ENCODE measurements at regions not wholly inside any gene's neighbourhood (a gene's known extent, or its start where the extent isn't known, plus 50 kb on each side); places are given as distances from the start of the nearest gene placed in this dataset.
"Not testable (repeated sequence)": the region's sequence is repeated elsewhere in the genome, so short reads cannot be mapped to it uniquely, and the experiment has no call there.

DNA sequence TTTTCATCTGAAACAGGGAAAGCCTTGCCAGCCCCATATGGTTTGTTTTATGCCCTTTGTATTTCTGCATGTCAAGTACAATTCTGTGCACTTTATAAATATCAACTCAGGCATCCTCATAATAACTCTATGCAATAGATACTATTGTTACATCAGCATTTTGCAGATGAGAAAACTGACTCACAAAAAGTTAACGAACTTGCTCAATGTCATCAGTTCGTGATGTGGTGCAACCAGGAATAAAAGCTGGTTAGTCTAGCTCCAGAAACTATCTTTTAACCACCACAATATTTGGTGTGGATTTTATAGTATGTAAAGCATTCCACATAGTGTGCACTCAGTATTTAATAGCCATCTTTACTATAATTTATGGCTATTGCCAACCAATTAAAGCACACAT is 134.9 kb downstream of the MRPS30 start:
- no peak for DNase-seq

DNA sequence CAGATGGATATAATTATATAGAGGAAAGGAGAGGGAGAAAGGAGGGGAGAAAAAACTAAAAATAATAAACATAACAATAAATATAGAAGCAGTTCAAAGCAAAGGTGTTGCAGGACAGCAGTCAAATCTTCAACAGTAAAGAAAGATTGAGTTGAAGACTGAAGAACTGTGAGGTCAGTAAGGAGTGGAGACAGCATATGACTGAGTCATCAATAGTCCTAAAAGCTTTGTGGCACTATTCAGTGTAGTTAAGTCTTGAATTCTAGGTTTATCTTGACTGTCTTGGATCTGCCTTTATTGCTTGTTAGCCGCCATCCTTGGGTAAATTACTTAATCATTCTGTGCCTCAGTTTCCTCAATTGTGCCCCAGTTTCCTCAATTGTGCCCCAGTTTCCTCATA is 137.0 kb downstream of the MRPS30 start:
- DNase-seq, result no peak

DNA sequence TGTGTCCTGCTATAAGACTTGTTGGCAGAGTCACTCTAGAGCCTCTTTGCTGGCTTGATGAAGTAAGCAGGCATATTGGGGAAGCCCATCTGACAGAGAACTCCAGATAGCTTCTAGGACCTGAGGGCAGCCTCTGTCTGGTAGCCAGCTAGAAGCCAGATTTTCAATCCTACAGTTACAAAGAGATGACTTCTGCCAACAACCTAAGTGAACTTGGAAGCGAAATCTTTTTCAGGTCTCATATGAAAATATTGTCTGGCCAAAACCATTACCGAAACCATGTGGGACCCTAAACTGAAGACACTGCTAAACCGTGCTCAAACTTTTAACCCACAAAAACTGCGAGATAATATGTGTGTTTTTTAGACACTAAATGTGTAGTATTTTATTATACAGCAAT is 140.9 kb downstream of the MRPS30 start:
- no peak for DNase-seq

DNA sequence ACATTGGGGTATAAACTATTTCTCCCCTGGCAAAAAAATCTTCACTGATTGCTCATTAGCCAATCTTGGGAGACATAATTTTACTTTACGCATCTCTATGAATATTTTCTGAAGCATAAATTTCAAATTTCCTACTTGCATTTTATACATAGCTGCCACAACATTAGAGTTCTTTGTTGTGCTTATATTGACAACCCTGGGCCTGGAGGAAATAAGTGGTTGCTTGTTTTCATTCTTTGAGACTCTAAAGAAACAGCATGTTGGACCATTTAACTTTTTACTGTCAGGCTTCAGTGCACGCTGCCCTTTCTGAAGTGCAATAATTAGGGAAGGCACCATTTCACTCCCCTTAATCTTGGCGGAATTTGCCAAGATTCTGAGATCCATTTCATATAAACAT is 142.6 kb downstream of the MRPS30 start:
- DNase-seq, result no peak

DNA sequence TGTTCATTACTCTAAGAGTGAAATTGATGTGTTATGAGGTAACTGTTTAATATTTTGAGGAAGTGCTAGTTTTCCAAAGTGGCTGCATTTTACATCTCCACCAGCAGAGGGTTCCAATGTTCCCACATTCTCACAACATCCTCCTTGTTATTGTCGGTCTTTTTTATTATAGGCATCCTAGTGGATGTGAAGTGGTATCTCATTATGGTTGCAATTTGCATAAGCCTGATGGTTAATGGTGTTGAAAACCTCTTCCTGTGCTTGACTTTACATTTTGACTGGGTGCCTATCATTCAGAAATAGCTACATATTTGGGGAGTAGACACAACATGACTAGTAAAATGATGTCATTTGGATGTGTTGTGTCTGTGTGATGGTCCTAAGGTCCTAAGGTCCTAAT is 143.6 kb downstream of the MRPS30 start:
- peak; percentile 12 for DNase-seq

DNA sequence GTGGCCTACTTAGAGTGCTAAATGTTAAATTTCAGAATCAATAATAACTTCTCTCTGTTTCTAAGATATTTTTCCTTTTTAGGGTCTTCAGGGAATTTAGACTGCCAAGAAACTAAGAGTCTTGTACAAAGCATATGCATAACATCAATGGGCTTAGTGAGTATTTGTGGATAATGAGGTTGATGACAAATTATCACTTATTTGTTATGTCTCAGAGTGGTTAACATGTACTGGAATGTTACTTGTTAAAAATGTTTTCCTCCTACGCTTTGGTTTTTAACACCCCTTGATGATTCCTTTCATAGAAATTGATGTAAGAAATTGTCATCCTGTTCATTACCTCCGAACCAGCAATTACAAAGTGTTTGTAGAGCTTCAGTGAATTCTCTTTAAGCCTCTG is 144.3 kb downstream of the MRPS30 start:
- DNase-seq, result no peak

DNA sequence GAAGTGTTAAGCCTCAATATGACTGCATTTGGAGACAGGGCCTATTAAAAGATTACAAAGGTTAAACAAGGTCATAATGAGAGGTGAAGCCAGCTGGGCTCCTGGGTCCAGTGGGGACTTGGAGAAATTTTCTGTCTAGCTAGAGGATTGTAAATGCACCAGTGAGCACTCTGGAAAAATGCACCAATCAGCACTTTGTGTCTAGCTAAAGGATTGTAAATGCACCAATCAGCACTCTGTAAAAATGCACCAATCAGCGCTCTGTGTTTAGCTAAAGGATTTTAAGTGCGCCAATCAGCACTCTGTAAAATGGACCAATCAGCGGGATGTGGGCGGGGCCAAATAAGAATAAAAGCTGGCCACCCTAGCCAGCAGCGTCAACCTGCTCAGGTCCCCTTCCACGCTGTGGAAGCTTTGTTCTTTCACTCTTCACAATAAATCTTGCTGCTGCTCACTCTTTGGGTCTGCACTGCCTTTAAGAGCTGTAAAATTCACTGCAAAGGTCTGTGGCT is 150.3 kb downstream of the MRPS30 start:
- DNase-seq, result not testable (repeated sequence)

DNA sequence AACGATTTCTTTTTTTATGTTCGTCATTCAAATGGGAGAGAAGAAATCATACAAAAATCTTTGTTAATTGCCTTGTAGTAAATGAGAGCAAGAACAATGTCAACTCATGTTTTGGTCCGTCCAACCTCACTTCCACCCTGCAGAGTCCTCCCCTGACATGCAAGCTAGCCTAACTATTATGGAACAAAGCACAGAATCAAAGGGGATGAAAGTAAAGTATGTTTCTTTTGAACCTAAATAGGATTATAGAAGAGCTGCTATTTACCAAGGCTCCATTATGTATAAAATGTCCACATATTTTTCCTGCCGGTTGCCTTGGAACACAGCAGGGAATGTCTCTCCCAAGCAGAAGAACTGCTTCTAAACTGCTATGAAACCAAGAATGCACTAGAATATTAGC is 161.1 kb downstream of the MRPS30 start:
- no peak for DNase-seq

DNA sequence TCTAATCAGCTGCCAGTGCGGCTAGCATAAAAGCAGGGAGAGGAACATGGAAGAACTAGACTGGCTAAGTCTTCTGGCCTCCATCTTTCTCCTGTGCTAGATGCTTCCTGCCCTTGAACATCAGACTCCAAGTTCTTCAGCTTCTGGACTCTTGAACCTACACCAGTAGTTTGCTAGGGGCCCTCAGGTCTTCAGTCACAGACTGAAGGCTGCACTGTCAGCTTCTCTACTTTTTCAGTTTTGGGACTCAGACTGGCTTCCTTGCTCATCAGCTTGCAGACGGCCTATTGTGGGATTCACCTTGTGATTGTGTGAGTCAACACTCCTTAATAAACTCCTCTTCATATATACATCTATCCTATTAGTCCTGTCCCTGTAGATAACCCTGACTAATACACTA is 162.2 kb downstream of the MRPS30 start:
- DNase-seq, result not testable (repeated sequence)

DNA sequence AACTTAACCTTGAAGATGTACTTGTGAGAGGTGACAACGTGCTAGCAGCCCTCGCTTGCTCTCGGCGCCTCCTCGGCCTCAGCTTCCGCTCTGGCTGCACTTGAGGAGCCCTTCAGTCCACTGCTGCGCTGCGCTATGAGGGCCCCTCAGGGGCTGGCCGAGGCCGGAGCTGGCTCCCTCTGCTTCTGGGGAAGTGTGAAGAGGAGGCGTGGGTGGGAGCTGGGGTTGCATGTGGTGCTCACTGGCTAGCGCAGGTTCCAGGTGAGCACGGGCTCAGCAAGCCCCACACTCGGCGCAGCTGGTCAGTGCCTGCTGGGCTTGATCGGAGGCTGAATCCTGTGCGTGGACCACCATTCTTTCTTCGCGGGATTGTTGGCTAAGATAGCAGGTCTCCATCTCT is 166.1 kb downstream of the MRPS30 start:
- no peak for DNase-seq

DNA sequence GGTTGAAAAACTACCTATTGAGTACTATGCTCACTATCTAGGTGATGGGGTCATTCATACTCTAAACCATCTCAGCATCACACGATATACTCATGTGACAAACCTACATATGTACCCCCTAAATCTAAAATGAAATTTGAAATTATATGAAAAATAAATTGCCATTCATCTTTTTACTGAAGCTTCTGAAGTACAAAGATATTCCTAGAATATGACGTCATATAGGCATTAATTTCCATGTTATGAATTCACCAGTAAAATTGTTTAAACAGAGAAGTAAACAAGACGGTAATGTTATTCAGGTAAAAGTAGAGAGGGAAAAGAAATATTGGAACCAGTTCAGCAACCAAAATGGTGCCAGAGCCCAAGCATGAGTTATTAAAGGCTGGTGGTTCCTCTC is 173.0 kb downstream of the MRPS30 start:
- DNase-seq, result no peak

DNA sequence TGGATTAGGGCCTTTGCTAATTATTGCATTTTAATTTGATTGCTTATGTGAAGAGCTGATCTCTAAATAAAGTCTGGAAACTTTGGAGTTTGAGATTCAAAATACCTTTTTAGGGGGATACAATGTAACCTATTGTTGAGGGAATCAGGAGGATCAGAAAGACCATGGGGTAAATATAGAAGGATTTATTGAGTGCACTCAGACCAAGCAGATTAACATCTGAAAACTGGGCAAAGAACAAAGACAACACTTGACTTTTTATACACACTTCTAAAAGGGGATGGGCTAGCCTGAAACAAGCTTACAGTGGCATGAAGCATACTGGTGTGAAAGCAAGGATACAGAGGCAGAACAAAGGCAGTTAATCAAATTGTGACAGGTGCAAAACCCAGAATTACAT is 174.3 kb downstream of the MRPS30 start:
- DNase-seq, result no peak

DNA sequence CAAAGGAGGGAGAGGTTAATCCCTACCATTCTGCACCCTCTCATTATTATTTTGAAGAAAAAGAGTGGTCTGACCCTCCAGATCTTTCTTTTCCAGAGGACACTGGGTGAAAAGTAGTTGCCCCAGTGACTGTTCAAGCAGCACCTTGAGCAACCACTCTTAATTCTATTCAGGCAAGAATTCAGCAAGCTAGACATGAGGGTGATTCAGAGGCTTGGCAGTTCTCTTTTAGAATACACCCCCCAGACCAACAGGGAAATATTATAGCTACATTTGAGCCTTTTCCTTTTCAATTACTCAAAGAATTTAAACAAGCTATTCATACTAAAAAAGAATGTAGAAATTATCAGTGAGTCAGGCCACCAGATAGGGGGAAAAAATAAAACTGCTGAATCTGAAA is 178.3 kb downstream of the MRPS30 start:
- no peak for DNase-seq

DNA sequence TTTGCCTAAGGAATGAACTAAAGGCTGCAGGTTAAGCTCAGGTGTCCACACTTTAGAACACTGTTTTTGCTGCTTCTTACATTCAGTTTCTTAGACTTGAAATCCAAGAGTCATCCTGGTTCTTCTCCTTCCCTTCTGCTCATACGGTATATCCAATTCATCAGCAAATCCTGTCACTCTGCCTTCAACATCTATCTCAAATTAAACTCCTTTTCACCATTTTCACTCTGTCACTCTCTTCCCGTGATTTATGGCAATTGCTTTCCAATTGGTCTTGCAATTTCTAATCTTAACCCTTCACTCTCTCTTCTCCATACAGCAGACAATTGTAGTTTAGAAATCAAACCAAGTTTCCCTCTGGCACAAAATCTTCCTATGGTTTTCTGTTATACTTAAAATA is 182.9 kb downstream of the MRPS30 start:
- DNase-seq, result no peak

DNA sequence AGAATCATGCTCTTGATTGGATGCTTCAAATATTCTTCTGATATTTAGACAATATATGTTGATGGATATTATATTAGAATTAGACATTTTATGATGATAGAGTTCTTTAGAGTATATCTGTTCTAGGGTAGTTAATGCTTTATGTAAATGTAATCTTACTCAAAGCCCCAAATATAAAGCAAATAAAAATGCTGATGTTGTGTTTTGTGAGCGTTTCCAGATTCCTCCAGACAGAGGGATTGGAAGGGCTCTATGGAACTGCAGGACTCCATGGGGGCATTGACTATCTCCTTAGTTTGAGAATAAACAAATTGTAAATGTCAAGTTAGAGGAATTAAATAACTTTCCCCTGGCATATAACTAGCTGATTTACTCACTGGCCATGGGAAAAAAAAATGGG is 184.5 kb downstream of the MRPS30 start:
- no peak for DNase-seq

DNA sequence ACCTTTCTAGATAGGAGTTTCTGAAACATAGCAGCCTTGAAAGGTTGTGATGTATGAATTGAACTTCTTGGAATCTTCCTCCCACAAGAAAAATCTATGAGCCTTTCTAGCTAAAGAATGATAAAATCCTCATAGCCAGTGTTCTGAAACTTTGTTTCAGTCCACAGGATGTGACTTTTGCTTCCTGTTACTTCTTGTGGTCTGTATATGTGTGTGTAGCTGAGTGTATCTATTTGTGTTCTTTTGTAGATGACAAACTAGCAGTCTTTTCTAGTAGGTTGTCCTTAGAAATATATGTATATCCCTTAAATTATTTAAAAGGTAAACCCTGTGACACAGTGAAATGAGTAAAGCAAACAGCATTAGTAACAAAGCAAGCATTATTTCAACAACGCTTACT is 188.8 kb downstream of the MRPS30 start:
- DNase-seq, result no peak

DNA sequence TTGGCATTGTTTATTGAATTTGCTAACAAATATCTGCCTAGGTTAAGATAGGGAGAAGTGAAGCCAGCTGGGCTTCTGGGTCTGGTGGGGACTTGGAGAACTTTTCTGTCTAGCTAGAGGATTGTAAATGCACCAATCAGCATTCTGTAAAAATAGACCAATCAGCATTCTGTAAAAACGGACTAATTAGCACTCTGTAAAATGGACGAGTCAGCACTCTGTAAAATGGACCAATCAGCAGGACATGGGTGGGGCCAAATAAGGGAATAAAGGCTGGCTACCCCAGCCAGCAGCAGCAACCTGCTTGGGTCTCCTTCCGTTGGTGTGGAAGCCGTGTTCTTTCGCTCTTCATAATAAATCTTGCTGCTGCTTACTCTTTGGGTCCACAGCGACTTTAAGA is 198.4 kb downstream of the MRPS30 start:
- not testable (repeated sequence) for DNase-seq

DNA sequence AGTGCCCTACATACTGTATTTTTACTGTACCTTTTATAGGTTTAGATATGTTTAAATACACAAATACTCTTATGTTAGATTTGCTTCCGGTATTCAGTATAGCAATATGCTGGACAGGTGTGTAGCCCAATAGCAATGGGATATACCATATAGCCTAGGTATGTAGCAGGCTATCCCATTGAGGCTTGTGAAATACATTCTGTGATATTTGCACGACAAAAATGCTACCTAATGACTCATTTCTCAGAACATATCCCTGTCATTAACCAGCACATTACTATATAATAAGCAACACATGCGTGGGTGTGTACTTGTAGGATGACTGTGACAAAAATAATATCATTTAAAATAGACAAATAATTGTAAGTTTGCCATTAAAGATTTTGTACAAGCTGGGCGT is 208.8 kb downstream of the MRPS30 start:
- DNase-seq, result no peak

DNA sequence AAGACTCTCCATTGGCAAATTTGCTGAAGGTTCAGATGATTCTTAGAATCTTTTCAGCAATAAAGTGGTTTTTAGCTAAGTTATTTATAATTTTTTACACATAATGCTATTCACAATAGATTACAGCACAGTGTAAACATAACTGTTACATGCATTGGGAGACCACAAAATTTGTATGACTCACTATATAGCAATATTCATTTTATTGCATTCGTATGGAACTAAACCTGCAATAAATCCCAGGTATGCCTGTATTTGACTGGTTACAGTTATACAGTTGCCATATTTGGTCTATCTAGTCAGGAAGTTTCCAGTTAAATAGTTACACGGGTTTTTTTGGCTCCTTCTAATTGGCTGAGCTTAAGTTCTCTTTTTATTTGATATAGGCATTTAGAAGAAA is 220.8 kb downstream of the MRPS30 start:
- DNase-seq, result no peak

DNA sequence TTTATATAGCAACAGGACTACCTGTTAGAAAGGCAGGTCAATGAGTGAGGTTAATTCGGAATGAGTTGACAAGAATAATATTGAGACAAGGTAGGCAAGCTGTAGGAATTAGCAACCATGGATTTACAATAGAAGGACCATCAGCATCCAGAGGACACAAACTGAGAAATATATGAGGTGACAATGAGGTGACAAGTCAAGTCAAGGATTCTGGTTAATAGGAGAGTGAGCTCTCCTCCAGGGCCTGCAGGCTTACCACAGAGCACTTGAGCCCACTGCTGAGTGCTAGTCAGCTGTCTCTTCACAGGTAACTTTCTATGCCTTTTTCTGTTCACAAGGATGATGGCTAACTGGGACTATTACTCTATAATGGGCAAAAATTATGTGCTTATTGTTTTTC is 227.2 kb downstream of the MRPS30 start:
- DNase-seq, result no peak

DNA sequence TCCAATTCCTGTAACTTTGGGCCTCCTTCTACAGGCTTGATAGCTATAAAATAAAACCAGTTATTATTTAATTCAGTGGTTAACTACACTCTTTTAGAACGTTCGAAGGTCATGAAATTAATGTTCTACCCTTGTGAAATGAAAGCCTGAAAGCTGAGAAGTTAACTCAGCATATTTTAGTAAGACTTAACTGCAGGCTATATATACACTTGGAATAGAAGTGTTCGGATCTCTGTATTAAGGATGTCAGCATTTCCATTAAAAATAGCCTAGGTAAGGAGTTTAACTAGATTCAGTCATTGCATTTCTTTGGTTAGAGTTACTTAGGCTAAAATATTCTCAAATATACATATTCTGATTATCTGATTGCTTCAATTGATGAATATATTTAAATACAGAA is 229.2 kb downstream of the MRPS30 start:
- DNase-seq, result no peak

DNA sequence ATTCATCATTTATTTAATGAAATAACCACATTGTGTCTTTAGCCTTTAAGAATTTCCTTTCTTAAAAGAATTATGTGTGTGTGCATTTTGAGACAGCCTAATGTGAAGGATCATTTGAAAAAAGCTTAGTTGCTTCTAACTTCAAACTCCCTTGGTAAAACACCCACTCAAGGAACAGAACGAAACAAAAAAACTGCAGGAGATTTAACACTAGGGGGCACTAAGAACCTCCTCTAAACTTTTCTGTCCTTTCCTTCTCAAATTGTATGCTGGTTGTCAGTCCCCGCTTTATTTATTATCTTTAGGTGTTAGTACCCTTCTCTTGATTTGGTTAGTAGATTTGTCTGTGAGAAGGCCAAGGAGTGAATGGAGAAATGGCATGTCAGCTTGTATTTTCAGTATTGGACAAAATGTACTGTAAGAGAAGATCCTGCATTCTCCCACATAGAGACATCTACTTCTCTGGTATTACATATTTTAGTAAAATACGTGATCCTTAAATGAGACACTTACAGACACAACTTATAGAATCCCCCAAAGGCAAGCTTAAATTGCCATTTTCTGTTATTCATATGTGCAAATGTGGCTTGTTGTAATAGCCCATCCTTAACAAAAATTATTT is 229.7 kb downstream of the MRPS30 start:
- DNase-seq, result no peak

DNA sequence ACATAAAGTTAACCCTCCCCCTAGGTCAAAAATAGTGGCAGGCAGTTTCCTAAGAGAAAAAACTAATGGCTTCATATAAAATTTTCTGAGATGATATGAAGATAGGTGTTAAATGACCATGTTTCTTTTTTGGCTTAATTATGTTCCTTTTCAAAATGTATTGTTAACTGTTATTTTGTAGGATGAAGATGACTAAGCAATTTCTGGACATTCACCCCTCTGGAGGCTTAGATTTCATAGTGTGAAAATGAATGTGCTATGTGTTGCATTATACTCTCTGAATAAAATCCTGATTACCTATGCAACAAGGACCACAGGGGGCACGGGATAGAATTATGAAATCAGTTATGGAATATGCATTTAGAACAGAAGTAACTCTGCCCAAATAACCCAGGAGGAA is 233.5 kb downstream of the MRPS30 start:
- DNase-seq, result no peak

DNA sequence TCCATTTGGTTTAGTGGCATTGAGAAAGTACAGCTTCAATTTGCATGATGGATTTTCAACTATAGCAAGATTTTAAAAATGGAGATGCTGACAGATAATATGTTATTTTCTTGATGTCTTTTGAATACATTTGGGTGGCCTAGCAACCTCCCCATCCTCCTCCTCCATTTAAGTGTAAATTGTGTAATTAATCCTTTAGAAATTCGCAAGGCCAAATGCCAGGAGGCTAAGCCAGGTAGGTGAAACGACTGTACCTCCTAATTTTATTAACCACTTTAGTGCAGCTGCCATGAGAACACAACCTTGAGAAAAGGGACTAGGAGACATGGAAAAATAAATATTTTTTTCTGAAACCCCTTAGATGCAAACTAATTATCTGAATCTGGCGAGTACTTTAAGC is 248.8 kb downstream of the MRPS30 start:
- no peak for DNase-seq

DNA sequence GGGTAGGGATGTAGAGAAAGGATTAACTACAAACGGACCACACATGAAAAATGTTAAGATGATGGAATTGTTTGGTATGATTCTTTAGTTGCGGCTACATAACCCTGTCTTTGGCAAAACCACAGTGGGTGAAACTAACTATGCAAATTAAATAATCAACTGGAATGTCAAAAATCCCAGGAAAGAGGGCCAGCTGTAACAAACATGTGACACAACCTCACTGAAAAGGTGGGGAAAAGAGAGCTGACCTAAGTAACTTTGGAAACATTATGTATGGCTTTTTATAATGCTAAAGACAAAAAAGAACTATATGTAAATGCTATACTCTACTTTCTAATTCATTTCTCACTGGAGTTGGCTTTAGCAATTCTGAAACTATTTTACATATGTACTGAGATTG is 252.0 kb downstream of the MRPS30 start:
- no peak for DNase-seq

DNA sequence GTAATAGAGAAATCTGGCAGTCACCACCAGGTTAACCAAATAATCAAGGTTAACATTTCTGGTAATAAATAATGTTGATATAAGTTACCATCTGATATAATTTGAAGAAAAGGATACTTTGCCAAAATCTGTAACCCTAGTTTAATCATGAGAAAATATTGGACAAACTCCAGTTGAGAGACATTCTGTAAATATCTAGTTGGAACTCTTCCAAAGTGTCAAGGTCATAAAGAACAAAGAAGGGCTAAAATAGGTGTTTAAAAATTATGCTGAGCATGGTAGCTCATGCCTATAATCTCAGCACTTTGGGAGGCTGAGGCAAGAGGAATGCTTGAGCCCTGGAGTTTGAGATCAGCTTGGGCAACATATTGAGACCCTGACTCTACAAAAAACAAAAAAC is 253.3 kb downstream of the MRPS30 start:
- DNase-seq, result no peak

Data from NCI-H1436 treated with DMSO at 0.1 percent for 48 hours (cell line).